ENCODE measurements at regions not wholly inside any gene's neighbourhood (a gene's known extent, or its start where the extent isn't known, plus 50 kb on each side); places are given as distances from the start of the nearest gene placed in this dataset.

DNA sequence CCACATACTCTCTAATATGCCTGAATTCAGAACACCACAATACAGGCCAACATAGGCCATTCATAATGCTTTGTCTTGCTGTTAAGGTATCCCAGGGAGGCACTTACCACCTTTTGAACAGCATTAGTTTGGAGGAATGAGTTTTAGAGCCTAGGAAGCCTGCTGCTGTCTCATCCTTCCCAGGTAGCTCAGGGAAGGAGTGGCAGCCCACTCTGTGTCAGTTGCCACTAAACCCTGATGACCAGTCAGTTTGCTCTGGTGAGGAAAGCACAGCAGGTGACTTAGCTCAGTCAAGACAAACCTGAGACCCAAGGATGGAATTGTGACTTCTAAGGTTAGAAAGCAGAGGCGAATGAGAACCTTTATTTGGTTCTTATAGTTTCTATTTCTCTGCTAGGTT lies 337.4 kb upstream of the ATP10B start:
- H3K4me1 ChIP-seq = peaks cover 0 to 4% (median 0%) of the 10 kb centered on the region in 6 donors
- intact Hi-C loops (cut with DNase I; ENCODE audit: low total_unique reads) = no loop called here
- no peaks in the 10 kb centered on the region for H3K9me3 ChIP-seq
- no peaks in the 10 kb centered on the region for H3K36me3 ChIP-seq
- H3K4me3 ChIP-seq = no peak overlapping the region
- no peaks in the 10 kb centered on the region for H3K27me3 ChIP-seq (replicated peaks in 1 of 7)
- no peak for DNase-seq
- TF ChIP-seq CTCF (IDR thresholded peaks at IDR 0.05 in 8 of 11, conservative IDR thresholded peaks at IDR 0.05 in 3 of 11) (no peak), POLR2AphosphoS5 (IDR thresholded peaks at IDR 0.05) (no peak), POLR2A (IDR thresholded peaks at IDR 0.05) (no peak)
- no peak overlapping the region for H3K27ac ChIP-seq
- 41 to 88% (median 85%) methylated on average over 1 of the region's 1 CpG for WGBS, 5 donors

DNA sequence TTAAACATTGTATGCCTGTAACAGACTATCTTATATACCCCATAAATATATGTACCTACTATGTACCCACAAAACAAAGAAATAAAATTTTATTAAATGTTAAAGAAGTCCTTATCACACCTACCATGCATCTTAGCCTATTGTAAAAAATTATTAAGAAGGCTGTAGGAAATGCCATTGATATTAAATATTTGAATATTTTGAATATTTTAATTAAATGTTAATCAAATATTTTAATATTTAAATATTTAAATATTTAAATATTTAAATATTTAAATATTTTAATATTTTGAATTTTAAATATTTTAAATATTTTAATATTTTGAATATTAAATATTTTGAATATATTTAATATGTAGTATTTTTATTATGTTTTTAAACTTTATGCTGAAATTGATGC lies 331.5 kb upstream of the ATP10B start:
- Histone ChIP-seq H3K27me3 (replicated peaks in 1 of 7) (no peaks in the 10 kb centered on the region), H3K9me3 (peaks cover 0 to 16% (median 0%) of the 10 kb centered on the region in 8 donors), H3K4me1 (no peaks in the 10 kb centered on the region), H3K36me3 (no peaks in the 10 kb centered on the region), H3K4me3 (no peak overlapping the region), H3K27ac (no peak overlapping the region)
- DNase-seq = no peak
- intact Hi-C loops (cut with DNase I; ENCODE audit: low total_unique reads) = no loop called here
- TF ChIP-seq POLR2AphosphoS5 (IDR thresholded peaks at IDR 0.05) (no peak), CTCF (IDR thresholded peaks at IDR 0.05 in 8 of 11, conservative IDR thresholded peaks at IDR 0.05 in 3 of 11) (no peak), POLR2A (IDR thresholded peaks at IDR 0.05) (no peak)

DNA sequence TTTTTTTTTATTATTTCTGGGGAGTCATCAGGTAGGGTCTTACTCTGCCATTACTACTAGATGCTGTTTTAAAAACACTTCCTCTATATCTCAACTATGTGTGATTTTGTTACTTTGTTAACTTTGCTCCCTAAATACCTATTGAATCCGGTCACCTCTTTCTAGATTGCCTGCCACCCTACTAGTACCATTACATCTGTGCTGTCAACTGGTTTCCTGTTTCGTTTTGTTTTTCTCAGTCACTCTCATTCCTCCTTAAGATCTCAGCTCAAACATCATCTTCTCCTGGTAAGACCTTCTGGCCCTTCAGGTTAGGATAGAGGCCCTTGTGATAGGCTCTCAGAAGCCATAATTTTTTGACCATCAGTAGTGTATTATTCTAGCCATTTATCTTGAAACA lies 324.2 kb upstream of the ATP10B start:
- peaks cover 0 to 11% (median 0%) of the 10 kb centered on the region in 8 donors for H3K9me3 ChIP-seq
- H3K36me3 ChIP-seq = no peaks in the 10 kb centered on the region
- no peak for DNase-seq
- H3K27ac ChIP-seq = no peak overlapping the region
- intact Hi-C loops (cut with DNase I; ENCODE audit: low total_unique reads) = no loop called here
- no peaks in the 10 kb centered on the region for H3K4me1 ChIP-seq
- WGBS, 5 donors = 64 to 74% (median 69%) methylated on average over 2 of the region's 2 CpGs
- TF ChIP-seq POLR2A (IDR thresholded peaks at IDR 0.05) = no peak
- no peak for TF ChIP-seq CTCF (IDR thresholded peaks at IDR 0.05 in 8 of 11, conservative IDR thresholded peaks at IDR 0.05 in 3 of 11)
- TF ChIP-seq POLR2AphosphoS5 (IDR thresholded peaks at IDR 0.05) = no peak
- H3K4me3 ChIP-seq = no peak overlapping the region
- H3K27me3 ChIP-seq (replicated peaks in 1 of 7) = no peaks in the 10 kb centered on the region

GRCh38 chr5:161169776-161170175 lies 317.8 kb upstream of the ATP10B start:
- TF ChIP-seq POLR2AphosphoS5 (IDR thresholded peaks at IDR 0.05) = no peak
- TF ChIP-seq CTCF (IDR thresholded peaks at IDR 0.05 in 8 of 11, conservative IDR thresholded peaks at IDR 0.05 in 3 of 11) = no peak
- TF ChIP-seq POLR2A (IDR thresholded peaks at IDR 0.05) = no peak
- Histone ChIP-seq H3K4me3 (no peak overlapping the region), H3K27me3 (replicated peaks in 1 of 7) (no peaks in the 10 kb centered on the region), H3K27ac (no peak overlapping the region), H3K9me3 (peaks cover 0 to 7% (median 0%) of the 10 kb centered on the region in 8 donors), H3K4me1 (no peaks in the 10 kb centered on the region), H3K36me3 (no peaks in the 10 kb centered on the region)
- DNase-seq = no peak
- WGBS, 5 donors = 80 to 92% (median 87%) methylated on average over 2 of the region's 2 CpGs
- intact Hi-C loops (cut with DNase I; ENCODE audit: low total_unique reads) = no loop called here

Measured in spleen (tissue), 11 donors.